MM.1S (cell line): ENCODE measurements at regions not wholly inside any gene's neighbourhood (a gene's known extent, or its start where the extent isn't known, plus 50 kb on each side); places are given as distances from the start of the nearest gene placed in this dataset.

Source experiments
- EZH2 ChIP-seq: fragments of 300-600 bp; sonication (generic); optimal IDR thresholded peaks from 2 replicates; pipeline ENCODE3; 2017; ENCODE audit warnings: low read depth, mild to moderate bottlenecking, antibody characterized with exemption, low read length, mixed read lengths
- EZH2phosphoT487 ChIP-seq: fragments of 300-600 bp; sonication (generic); IDR thresholded peaks from 2 replicates; pipeline ENCODE4 v1.6.1; 2018; ENCODE audit warnings: antibody characterized with exemption, low read length
- TF ChIP-seq, protein P1 (sequence below): fragments of 300-600 bp; sonication (generic); IDR thresholded peaks from 2 replicates; pipeline ENCODE4 v1.5.1; 2016; ENCODE audit warnings: antibody characterized with exemption, low read length, mixed read lengths

DNA sequence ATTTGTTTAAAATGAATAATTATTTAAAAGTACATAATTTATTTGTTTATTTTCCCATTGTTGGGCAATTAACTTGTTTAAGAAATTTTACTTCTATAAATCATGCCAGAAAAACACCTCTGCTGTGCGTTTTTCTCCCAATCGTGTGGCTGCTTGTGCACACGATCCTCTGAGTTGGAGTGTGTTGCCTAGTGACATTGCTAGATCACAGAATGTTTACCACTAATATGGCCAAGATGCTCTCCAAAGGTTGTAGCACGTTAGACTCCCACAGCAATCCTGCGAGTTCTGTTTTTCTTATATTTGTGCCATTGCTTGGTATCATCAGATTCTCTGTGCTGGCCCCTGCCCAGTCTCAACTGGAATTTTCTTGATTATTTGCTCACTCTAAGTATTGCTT is 207.1 kb upstream of the ADCY1 start:
- TF ChIP-seq, protein P1, sequence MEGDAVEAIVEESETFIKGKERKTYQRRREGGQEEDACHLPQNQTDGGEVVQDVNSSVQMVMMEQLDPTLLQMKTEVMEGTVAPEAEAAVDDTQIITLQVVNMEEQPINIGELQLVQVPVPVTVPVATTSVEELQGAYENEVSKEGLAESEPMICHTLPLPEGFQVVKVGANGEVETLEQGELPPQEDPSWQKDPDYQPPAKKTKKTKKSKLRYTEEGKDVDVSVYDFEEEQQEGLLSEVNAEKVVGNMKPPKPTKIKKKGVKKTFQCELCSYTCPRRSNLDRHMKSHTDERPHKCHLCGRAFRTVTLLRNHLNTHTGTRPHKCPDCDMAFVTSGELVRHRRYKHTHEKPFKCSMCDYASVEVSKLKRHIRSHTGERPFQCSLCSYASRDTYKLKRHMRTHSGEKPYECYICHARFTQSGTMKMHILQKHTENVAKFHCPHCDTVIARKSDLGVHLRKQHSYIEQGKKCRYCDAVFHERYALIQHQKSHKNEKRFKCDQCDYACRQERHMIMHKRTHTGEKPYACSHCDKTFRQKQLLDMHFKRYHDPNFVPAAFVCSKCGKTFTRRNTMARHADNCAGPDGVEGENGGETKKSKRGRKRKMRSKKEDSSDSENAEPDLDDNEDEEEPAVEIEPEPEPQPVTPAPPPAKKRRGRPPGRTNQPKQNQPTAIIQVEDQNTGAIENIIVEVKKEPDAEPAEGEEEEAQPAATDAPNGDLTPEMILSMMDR: no peak
- TF ChIP-seq EZH2phosphoT487 (no peak), EZH2 (no peak)
